Endothelial cell of umbilical vein (primary cell): ENCODE measurements at regions not wholly inside any gene's neighbourhood (a gene's known extent, or its start where the extent isn't known, plus 50 kb on each side); places are given as distances from the start of the nearest gene placed in this dataset.

Experiments
- CTCF ChIP-seq, 2 donors: IDR thresholded peaks; 1 replicate in 1 of 2; 2 replicates in 1 of 2; pipeline ENCODE4 v1.5.1; 2011; ENCODE audit warnings: low read length in 2 of 2, mild to moderate bottlenecking in 2 of 2, moderate library complexity in 2 of 2, control low read depth in 1 of 2, inconsistent platforms in 1 of 2, low read depth in 1 of 2; ENCODE audit not compliant: insufficient read depth in 1 of 2; ENCODE audit errors: extremely low read depth in 1 of 2
- GATA2 ChIP-seq: IDR thresholded peaks from 2 replicates; pipeline ENCODE4 v1.7.0; 2011; ENCODE audit warnings: low read depth, mild to moderate bottlenecking, moderate library complexity, mixed read lengths, low read length; ENCODE audit not compliant: insufficient read length, insufficient read depth
- JUN ChIP-seq: IDR thresholded peaks from 2 replicates; pipeline ENCODE4 v1.6.1; 2011; ENCODE audit warnings: borderline replicate concordance, low read depth; ENCODE audit not compliant: insufficient read length, insufficient read depth

- no peak for TF ChIP-seq CTCF (IDR thresholded peaks at IDR 0.05; ENCODE audit: extremely low read depth in 1 of 2, insufficient read depth in 1 of 2, low read depth in 1 of 2, low read length in 2 of 2)
- no peak for TF ChIP-seq GATA2
- no peak for TF ChIP-seq JUN
Measured at GRCh38 chr2:19480673-19481072, 122.2 kb upstream of the OSR1 start.
